GM18505 (cell line): ENCODE measurements at regions not wholly inside any gene's neighbourhood (a gene's known extent, or its start where the extent isn't known, plus 50 kb on each side); places are given as distances from the start of the nearest gene placed in this dataset.
"Not testable (repeated sequence)": the region's sequence is repeated elsewhere in the genome, so short reads cannot be mapped to it uniquely, and the experiment has no call there.

Experiments
- ATAC-seq: cut with Tn5 transposase; IDR thresholded peaks from one replicate; pipeline ENCODE4 v1.9.1; 2021; ENCODE audit not compliant: unreplicated experiment
- POLR2A ChIP-seq: IDR thresholded peaks from 4 replicates; pipeline ENCODE4 v1.6.1; 2011; ENCODE audit warnings: borderline replicate concordance; ENCODE audit not compliant: insufficient read depth, insufficient read length; ENCODE audit errors: extremely low read depth

DNA sequence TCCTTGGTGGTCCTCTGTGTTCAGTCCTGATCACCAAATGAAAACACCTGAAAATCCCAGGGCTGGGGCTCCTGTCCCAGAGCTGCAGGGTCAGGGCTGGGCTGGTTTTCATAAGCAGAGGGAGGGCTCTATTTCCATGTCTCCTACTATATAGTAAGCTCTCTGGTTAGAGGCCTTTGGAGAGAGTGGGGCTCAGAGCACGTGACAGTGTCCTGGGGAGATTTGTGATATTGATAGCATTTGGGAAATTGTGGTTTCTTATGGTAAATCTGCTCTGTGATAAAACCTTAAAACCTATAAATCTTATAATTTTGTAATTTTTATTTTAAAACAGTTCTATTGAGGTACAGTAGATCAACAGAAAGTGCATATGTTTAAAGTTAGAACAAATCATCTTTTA lies 1202.2 kb downstream of the TMEM121 start:
- ATAC-seq, result no peak
- no peak for TF ChIP-seq POLR2A

GRCh38 chr14:106729551-106729950 lies 1203.2 kb downstream of the TMEM121 start:
- TF ChIP-seq POLR2A, result no peak
- no peak for ATAC-seq

DNA sequence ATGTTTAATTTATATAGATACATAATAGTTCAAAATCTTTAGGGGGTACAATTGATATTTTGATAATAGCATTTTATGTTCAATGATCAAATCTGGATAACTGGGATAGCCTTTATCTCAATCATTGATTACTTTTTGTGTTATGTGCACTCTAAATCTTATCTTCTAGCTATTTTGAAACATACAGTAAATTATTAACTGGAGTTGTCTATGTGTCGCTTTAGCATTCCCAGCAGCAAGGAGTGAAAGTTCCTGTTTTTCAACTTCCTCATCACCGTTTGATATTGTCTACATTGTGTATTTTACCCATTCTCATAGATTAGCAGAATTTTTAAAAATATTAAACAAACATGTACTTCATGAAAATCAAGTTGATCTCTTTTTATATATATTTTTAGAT lies 1207.4 kb downstream of the TMEM121 start:
- TF ChIP-seq POLR2A, result no peak
- no peak for ATAC-seq

GRCh38 chr14:106737021-106737420 lies 1210.6 kb downstream of the TMEM121 start:
- ATAC-seq, result no peak
- TF ChIP-seq POLR2A, result no peak

DNA sequence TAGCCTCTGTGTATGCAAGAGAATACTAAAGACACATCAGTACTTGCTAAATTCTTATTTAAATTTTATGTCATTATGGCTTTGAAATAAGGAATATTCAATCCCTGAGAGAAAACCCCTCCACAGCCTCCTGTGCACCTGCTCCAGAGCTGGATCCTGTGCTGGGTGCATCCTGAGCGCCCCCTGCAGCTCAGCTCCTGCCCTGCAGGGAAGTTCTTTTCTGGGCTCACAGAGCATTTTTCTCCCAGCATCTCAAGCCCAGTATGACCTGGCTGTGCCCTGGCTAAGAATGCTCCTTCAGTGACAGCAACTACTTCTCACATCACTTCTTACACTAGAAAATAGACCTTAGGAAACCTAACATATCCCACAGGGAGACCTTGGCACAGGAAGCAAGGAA lies 1211.7 kb downstream of the TMEM121 start:
- ATAC-seq, result no peak
- TF ChIP-seq POLR2A, result no peak

GRCh38 chr14:106738598-106739258 lies 1212.3 kb downstream of the TMEM121 start:
- not testable (repeated sequence) for ATAC-seq

GRCh38 chr14:106741086-106741827 lies 1214.9 kb downstream of the TMEM121 start:
- peak; percentile 52 for ATAC-seq

DNA sequence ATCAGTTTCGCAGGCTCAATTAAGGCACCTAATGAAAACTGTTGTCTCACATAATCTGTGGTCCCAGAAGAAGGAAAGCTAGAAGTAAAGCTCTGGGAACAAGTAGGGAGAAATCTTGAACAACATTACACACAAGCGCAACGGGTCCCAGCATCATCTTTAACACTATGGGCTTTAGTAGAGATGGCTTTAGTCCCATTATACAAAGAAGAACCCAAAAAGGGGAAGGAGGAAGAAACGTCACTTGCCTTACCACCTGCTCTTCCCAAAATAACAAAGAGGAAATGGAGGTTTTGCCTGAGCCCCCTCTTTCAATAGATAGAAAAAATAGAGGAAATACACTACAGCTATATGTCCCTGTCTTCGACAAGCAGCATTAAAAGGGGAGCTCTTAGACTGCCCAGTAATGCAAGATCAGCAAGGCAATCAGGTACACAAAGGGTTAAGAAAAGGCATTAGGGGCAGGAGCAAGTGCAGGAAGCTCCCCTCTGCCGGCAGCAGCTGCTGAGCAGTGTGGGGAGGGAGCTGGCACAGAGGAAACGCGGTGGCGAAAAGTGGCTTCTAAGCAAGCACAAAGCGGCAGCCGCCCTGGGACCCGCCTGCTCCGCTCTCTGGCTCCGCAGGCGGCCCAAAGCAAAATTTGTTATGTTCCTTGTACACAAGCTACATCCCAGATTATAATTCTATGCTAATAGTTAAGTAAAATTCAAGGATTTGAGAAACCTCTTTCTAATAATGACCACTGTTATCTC lies 1218.8 kb downstream of the TMEM121 start:
- peak; percentile 62 for ATAC-seq
- TF ChIP-seq POLR2A, result peak; percentile 17

GRCh38 chr14:106750089-106750488 lies 1223.7 kb downstream of the TMEM121 start:
- not testable (repeated sequence) for ATAC-seq

DNA sequence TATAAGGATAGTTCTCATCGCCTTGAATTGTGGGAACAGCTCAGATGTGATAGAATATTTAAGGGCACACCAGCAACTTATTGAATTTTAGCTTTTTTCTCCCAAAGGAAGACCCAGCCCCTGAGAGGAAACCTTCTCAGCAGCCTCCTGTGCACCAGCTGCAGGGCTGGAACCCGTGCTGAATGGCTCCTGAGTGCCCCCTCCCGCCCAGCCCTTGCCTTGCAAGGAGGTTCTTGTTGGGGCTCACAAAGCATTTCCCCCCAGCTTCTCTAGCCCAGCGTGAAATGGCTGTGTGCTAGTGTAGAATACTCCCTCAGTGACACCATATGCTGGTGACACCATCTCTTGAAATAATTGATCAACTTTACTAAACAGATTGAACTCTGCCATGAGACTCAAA lies 1227.4 kb downstream of the TMEM121 start:
- not testable (repeated sequence) for ATAC-seq

DNA sequence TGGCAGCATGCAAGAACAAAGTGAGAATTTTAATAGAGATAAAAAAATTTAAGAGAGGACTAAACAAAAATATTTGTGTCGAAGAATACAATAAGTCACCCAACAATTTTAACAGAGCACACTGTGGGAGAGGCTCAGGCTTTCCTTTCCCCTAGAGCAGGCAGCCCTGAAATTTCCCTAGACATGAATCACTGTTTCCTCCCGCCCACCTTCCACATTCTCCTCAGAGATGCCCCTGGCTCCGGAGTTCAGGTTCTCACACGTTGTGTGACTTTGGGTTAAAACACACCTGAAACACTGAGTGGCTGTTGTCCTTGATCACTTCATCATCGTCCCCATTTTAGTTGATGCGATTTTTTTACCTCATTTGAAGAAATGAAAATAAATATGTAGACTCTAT lies 1231.1 kb downstream of the TMEM121 start:
- ATAC-seq, result not testable (repeated sequence)

- ATAC-seq, result not testable (repeated sequence)
Observed at GRCh38 chr14:106761886-106762816, 1235.8 kb downstream of the TMEM121 start.

- peak; percentile 69 for ATAC-seq
Observed at GRCh38 chr14:106764968-106765369, 1238.6 kb downstream of the TMEM121 start.

DNA sequence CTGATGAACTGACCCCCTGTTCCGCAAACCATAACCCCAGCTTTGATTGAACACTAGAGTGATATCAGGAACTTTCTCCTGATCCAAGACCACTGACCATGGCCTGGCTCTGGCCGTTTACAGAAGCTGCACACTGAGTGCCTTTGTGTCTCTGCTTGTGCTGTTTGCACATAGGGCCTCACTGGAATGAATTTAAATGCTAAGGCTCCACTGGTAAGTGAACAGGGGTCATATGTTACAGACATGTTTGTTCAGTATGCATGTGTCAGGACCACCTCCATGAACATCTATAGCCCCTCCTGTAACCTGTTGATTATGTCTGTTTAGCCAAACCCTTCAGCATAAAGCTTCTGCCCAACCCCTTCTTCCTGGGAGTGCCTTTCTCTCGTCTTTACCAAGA lies 1239.8 kb downstream of the TMEM121 start:
- no peak for TF ChIP-seq POLR2A
- ATAC-seq, result no peak

- ATAC-seq, result not testable (repeated sequence)
Observed at GRCh38 chr14:106766551-106767277, 1240.3 kb downstream of the TMEM121 start.

GRCh38 chr14:106768230-106768629 lies 1241.8 kb downstream of the TMEM121 start:
- not testable (repeated sequence) for ATAC-seq

GRCh38 chr14:106768972-106769700 lies 1242.8 kb downstream of the TMEM121 start:
- not testable (repeated sequence) for ATAC-seq

DNA sequence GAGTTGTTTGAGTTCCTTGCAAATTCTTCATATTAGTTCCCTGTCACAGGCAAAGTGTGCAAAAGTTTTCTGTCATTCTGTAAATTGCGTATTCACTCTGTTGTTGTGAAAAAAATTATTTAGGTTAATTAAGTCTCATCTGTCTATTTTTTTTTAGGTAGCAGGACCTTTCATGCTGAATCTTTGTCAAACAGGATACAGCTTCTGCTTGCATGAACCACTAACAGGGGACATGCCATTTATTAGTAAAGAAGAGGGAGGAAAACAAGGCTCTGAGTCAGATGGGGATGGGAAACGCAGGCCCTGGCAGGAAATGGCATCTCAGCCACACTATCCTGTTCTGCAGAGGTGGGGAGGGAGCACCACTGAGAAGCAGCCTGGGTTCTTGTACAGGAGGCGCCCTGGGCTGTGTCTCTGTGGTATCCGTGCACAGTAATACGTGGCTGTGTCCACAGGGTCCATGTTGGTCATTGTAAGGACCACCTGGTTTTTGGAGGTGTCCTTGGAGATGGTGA lies 1243.8 kb downstream of the TMEM121 start:
- not testable (repeated sequence) for ATAC-seq
